H9 (cell line): ENCODE measurements at regions not wholly inside any gene's neighbourhood (a gene's known extent, or its start where the extent isn't known, plus 50 kb on each side); places are given as distances from the start of the nearest gene placed in this dataset.
A peak's percentile ranks its signal among the peaks of the same experiment; 100 is the strongest.

Experiments used
- DNase-seq: peaks from one replicate; pipeline ENCODE4 v3.0.0-alpha.2; 2017
- H2AFZ ChIP-seq: one replicate; pipeline ENCODE4 v1.6.1; 2013; ENCODE audit warnings: mild to moderate bottlenecking, low read length, control low read depth, moderate library complexity
- H2AK5ac ChIP-seq: 2 replicates; pipeline ENCODE4 v1.6.1; 2013; ENCODE audit warnings: low read length, control low read depth, mixed read lengths; ENCODE audit not compliant: insufficient read length
- H2BK120ac ChIP-seq: one replicate; pipeline ENCODE4 v1.6.1; 2013; ENCODE audit warnings: low read depth, mild to moderate bottlenecking, low read length, control low read depth, inconsistent platforms; ENCODE audit not compliant: poor library complexity, severe bottlenecking
- H2BK12ac ChIP-seq: 2 replicates; pipeline ENCODE4 v1.6.1; 2013; ENCODE audit warnings: low read length, control low read depth, mixed read lengths, low read depth; ENCODE audit not compliant: insufficient read length
- H2BK15ac ChIP-seq: 2 replicates; pipeline ENCODE4 v1.6.1; 2013; ENCODE audit warnings: low read depth, low read length, control low read depth
- H2BK20ac ChIP-seq: one replicate; pipeline ENCODE4 v1.6.1; 2013; ENCODE audit warnings: low read depth, mild to moderate bottlenecking, low read length, control low read depth, inconsistent platforms; ENCODE audit not compliant: poor library complexity, severe bottlenecking
- H2BK5ac ChIP-seq: 2 replicates; pipeline ENCODE4 v1.6.1; 2013; ENCODE audit warnings: low read length, control low read depth, mixed read lengths; ENCODE audit not compliant: insufficient read length
- H3K14ac ChIP-seq: 2 replicates; pipeline ENCODE4 v1.6.1; 2013; ENCODE audit warnings: low read length, control low read depth; ENCODE audit not compliant: insufficient read depth
- H3K18ac ChIP-seq: 2 replicates; pipeline ENCODE4 v1.6.1; 2013; ENCODE audit warnings: low read depth, mild to moderate bottlenecking, mixed read lengths, low read length, control low read depth; ENCODE audit not compliant: insufficient read length
- H3K23ac ChIP-seq: 2 replicates; pipeline ENCODE4 v1.6.1; 2013; ENCODE audit warnings: low read length, control low read depth, mixed read lengths, low read depth; ENCODE audit not compliant: insufficient read length
- H3K23me2 ChIP-seq: 2 replicates; pipeline ENCODE4 v1.6.1; 2013; ENCODE audit warnings: low read depth, mild to moderate bottlenecking, mixed read lengths, low read length, control low read depth; ENCODE audit not compliant: insufficient read length, poor library complexity, severe bottlenecking
- H3K27ac ChIP-seq: 2 replicates; pipeline ENCODE4 v1.5.1; 2013; ENCODE audit warnings: low read length, control low read depth, mixed read lengths, low read depth; ENCODE audit not compliant: insufficient read length
- H3K27me3 ChIP-seq: 2 replicates; pipeline ENCODE4 v1.6.1; 2013; ENCODE audit warnings: low read length, control low read depth, inconsistent platforms; ENCODE audit not compliant: insufficient read depth
- H3K4ac ChIP-seq: 2 replicates; pipeline ENCODE4 v1.6.1; 2013; ENCODE audit warnings: low read depth, mild to moderate bottlenecking, control low read depth, inconsistent platforms, low read length, moderate library complexity
- H3K4me1 ChIP-seq: 2 replicates; pipeline ENCODE4 v1.6.1; 2013; ENCODE audit warnings: low read length, control low read depth, inconsistent platforms; ENCODE audit not compliant: insufficient read depth
- H3K4me2 ChIP-seq: 2 replicates; pipeline ENCODE4 v1.6.1; 2013; ENCODE audit warnings: low read length, control low read depth, mixed read lengths; ENCODE audit not compliant: insufficient read length, insufficient read depth
- H3K56ac ChIP-seq: 2 replicates; pipeline ENCODE4 v1.6.1; 2013; ENCODE audit warnings: low read depth, mild to moderate bottlenecking, mixed read lengths, low read length, control low read depth; ENCODE audit not compliant: insufficient read length
- H3K79me1 ChIP-seq: 2 replicates; pipeline ENCODE4 v1.6.1; 2013; ENCODE audit warnings: low read depth, mild to moderate bottlenecking, moderate library complexity, low read length, control low read depth, inconsistent platforms; ENCODE audit not compliant: insufficient read depth, poor library complexity, severe bottlenecking
- H3K79me2 ChIP-seq: 2 replicates; pipeline ENCODE4 v1.6.1; 2013; ENCODE audit warnings: low read length, control low read depth, inconsistent platforms; ENCODE audit not compliant: insufficient read depth
- H3K9ac ChIP-seq: 2 replicates; pipeline ENCODE4 v1.6.1; 2013; ENCODE audit warnings: low read length, control low read depth, mixed read lengths; ENCODE audit not compliant: insufficient read length; ENCODE audit errors: extremely low read depth
- H3K9me3 ChIP-seq: one replicate; pipeline ENCODE4 v1.6.1; 2013; ENCODE audit warnings: low read depth, low read length, inconsistent platforms; ENCODE audit not compliant: control insufficient read depth
- H3T11ph ChIP-seq: one replicate; pipeline ENCODE4 v1.6.1; 2013; ENCODE audit warnings: mild to moderate bottlenecking, low read length, control low read depth, inconsistent platforms
- H4K20me1 ChIP-seq: one replicate; pipeline ENCODE4 v1.6.1; 2013; ENCODE audit not compliant: control insufficient read depth, insufficient read length, insufficient read depth
- H4K5ac ChIP-seq: 2 replicates; pipeline ENCODE4 v1.6.1; 2013; ENCODE audit warnings: low read depth, mild to moderate bottlenecking, mixed read lengths, low read length, control low read depth; ENCODE audit not compliant: insufficient read length
- H4K8ac ChIP-seq: replicated peaks from 2 replicates; pipeline ENCODE4 v1.6.1; 2013; ENCODE audit warnings: low read length, control low read depth, mixed read lengths, low read depth; ENCODE audit not compliant: insufficient read length
- H4K91ac ChIP-seq: 2 replicates; pipeline ENCODE4 v1.6.1; 2013; ENCODE audit warnings: low read depth, mild to moderate bottlenecking, moderate library complexity, mixed read lengths, low read length, control low read depth; ENCODE audit not compliant: insufficient read length
- H3K27ac Mint-ChIP-seq, 3 experiments: 2 replicates in 2 of 3; 3 replicates in 1 of 3; pipeline ENCODE4 v1.8.0; 2020 to 2021; ENCODE audit warnings: mixed read lengths in 3 of 3, mild to moderate bottlenecking in 1 of 3, moderate library complexity in 1 of 3
- H3K27me3 Mint-ChIP-seq: 2 replicates; pipeline ENCODE4 v1.8.0; 2021; ENCODE audit warnings: low read depth, mild to moderate bottlenecking, moderate library complexity, mixed read lengths
- H3K36me3 Mint-ChIP-seq, 3 experiments: 2 replicates in 2 of 3; 3 replicates in 1 of 3; pipeline ENCODE4 v1.8.0; 2020 to 2021; ENCODE audit warnings: low read depth in 3 of 3, mixed read lengths in 3 of 3; ENCODE audit not compliant: insufficient read depth in 1 of 3
- H3K4me1 Mint-ChIP-seq, 2 experiments: 2 replicates each; pipeline ENCODE4 v1.8.0; 2020; ENCODE audit warnings: mixed read lengths in 2 of 2
- H3K4me3 Mint-ChIP-seq, 2 experiments: 2 replicates in 1 of 2; 3 replicates in 1 of 2; pipeline ENCODE4 v1.8.0; 2020 to 2021; ENCODE audit warnings: mild to moderate bottlenecking in 2 of 2, mixed read lengths in 2 of 2, moderate library complexity in 1 of 2
- H3K9me3 Mint-ChIP-seq, 2 experiments: 2 replicates in 1 of 2; 3 replicates in 1 of 2; pipeline ENCODE4 v1.8.0; 2020; ENCODE audit warnings: mild to moderate bottlenecking in 2 of 2, mixed read lengths in 2 of 2, moderate library complexity in 1 of 2
- CTCF ChIP-seq: fragments of 200-600 bp; sonication (generic); conservative IDR thresholded peaks from 3 replicates; pipeline ENCODE4 v1.8.0; 2021; ENCODE audit warnings: antibody characterized with exemption, mild to moderate bottlenecking
- whole genome bisulfite sequencing: extraction: QIAGEN DNeasy Blood & Tissue Kit; methylation state at CpG from one replicate; pipeline ENCODE4 v1.1.7; 2013; ENCODE audit warnings: missing lambda C conversion rate, low lambda C conversion rate, mixed read lengths; ENCODE audit not compliant: insufficient read length; ENCODE audit errors: extremely low coverage; 5-methylcytosine and 5-hydroxymethylcytosine counted together

DNA sequence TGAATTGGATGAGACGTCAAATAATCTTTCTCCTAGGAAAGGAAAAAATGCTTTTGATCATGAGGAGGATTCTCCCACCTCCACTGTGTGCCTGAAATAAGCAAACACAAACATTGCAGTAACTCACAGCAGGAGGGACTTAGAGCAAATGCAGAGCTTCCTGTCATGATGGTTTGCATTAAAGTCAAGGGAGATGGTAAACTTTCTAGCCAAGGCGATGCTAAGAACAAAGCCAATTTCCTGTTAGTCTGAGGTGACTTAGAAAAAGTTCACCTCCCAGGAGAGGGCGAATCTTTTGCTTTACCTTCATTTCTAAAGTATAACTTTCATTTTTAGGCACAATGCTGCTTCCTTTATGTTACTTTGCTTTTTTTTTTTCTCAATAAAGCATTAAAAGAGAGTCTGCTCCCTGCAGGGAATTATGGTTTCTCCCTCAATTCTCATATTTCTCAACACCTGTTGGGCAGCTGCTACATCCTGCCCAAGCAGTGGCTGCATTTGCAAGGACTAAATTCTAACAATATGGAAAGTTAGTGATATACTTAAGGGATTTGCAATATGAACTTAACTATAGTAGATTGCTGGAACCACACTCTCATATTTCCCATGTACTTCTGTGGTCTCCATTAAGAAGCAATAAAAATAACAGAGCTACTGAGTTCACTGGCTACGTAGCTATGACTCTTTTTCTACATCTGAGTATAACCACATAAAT, 175.6 kb downstream of the PCTP start:
- H3K4me2 ChIP-seq: no peak overlapping the region

More for the DNA sequence above, 175.6 kb downstream of the PCTP start:
- Histone ChIP-seq H2BK120ac (no peak overlapping the region), H4K8ac (no peak overlapping the region), H4K5ac (no peak overlapping the region), H3K23ac (no peak overlapping the region), H2BK5ac (no peak overlapping the region), H3K79me1 (no peaks in the 10 kb centered on the region), H2AFZ (no peak overlapping the region), H3K9me3 (no peaks in the 10 kb centered on the region), H3K9ac (no peak overlapping the region), H3K27me3 (no peaks in the 10 kb centered on the region), H3K14ac (no peak overlapping the region), H3K27ac (no peak overlapping the region), H3K18ac (no peak overlapping the region), H2BK15ac (no peak overlapping the region), H3K4ac (no peak overlapping the region), H3T11ph (no peak overlapping the region), H3K79me2 (no peaks in the 10 kb centered on the region), H3K56ac (no peak overlapping the region), H2BK20ac (no peak overlapping the region), H2BK12ac (no peak overlapping the region), H4K91ac (no peak overlapping the region), H3K23me2 (no peaks in the 10 kb centered on the region), H3K4me1 (no peaks in the 10 kb centered on the region), H2AK5ac (no peak overlapping the region), H4K20me1 (no peaks in the 10 kb centered on the region)
- TF ChIP-seq CTCF: no peak
- no CpG with 5 or more reads among the region's 4 CpGs for WGBS
- Mint-ChIP-seq H3K27me3 (no peaks in the 10 kb centered on the region), H3K27ac (no peak overlapping the region), H3K4me1 (peaks cover 7 to 15% of the 10 kb centered on the region in 2 experiments), H3K36me3 (peaks cover 4 to 6% (median 5%) of the 10 kb centered on the region in 3 experiments), H3K9me3 (peaks cover 5 to 12% of the 10 kb centered on the region in 2 experiments), H3K4me3 (no peak overlapping the region)
- peak; percentile 53 for DNase-seq
